ENCODE measurements at regions not wholly inside any gene's neighbourhood (a gene's known extent, or its start where the extent isn't known, plus 50 kb on each side); places are given as distances from the start of the nearest gene placed in this dataset.

DNA sequence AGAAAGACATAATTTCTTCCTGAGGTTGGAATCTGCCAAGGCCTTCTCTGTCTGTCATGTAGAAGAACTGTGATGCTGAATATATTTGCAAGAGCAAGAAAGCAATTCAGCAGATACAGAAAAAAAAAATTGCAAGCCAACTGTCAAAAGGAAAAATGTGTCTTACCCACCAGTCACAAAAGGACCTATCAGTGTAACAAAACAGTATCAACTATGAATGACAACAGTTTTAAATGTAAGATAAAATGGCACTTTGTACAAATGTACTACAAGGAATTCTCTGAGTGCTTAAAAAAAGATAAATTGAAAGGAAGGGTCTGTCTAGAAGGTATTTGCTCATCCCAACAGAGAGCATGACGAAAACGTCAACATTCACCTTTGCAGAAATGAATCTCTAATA, 185.3 kb upstream of the TFAP2D start:
- POLR2A ChIA-PET, result no interaction called here
- Histone ChIP-seq H3K27ac (ENCODE audit: low read depth, low read length) (no peak overlapping the region), H3K4me3 (ENCODE audit: low read depth, low read length) (no peak overlapping the region), H3K27me3 (ENCODE audit: control insufficient read depth, insufficient read depth, low read length) (no peaks in the 10 kb centered on the region), H3K9me3 (ENCODE audit: control insufficient read depth, insufficient read depth, low read length) (no peaks in the 10 kb centered on the region)
- TF ChIP-seq, protein P1, sequence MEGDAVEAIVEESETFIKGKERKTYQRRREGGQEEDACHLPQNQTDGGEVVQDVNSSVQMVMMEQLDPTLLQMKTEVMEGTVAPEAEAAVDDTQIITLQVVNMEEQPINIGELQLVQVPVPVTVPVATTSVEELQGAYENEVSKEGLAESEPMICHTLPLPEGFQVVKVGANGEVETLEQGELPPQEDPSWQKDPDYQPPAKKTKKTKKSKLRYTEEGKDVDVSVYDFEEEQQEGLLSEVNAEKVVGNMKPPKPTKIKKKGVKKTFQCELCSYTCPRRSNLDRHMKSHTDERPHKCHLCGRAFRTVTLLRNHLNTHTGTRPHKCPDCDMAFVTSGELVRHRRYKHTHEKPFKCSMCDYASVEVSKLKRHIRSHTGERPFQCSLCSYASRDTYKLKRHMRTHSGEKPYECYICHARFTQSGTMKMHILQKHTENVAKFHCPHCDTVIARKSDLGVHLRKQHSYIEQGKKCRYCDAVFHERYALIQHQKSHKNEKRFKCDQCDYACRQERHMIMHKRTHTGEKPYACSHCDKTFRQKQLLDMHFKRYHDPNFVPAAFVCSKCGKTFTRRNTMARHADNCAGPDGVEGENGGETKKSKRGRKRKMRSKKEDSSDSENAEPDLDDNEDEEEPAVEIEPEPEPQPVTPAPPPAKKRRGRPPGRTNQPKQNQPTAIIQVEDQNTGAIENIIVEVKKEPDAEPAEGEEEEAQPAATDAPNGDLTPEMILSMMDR (IDR thresholded peaks at IDR 0.05; ENCODE audit: low read depth, low read length), result no peak
- no peak for DNase-seq (ENCODE audit: low read depth, low spot score)
- CTCF ChIA-PET, result no interaction called here

DNA sequence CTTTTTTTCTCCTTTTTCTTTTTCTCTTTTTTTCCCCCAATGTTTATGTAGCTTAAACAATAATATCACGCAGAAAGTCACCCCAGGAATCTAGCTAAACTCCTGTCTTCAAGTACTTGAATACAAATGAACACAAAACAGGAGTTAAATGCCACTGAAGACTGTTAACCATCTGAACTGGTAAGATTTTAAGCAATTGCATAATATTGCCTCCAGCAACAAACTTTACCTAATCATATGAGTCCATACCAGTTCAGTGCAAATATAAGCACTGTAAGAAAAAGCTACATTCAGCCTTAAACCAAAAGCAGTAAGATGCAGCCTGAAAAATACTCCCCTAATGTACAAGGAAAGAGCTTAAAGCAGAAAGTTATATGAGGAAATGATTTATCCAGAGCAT, 173.9 kb upstream of the TFAP2D start:
- ChIA-PET CTCF (no interaction called here), POLR2A (no interaction called here)
- Histone ChIP-seq H3K27me3 (ENCODE audit: control insufficient read depth, insufficient read depth, low read length) (no peaks in the 10 kb centered on the region), H3K4me3 (ENCODE audit: low read depth, low read length) (no peak overlapping the region), H3K27ac (ENCODE audit: low read depth, low read length) (no peak overlapping the region), H3K9me3 (ENCODE audit: control insufficient read depth, insufficient read depth, low read length) (no peaks in the 10 kb centered on the region)
- TF ChIP-seq, protein P1 (IDR thresholded peaks at IDR 0.05; ENCODE audit: low read depth, low read length), result no peak
- no peak for DNase-seq (ENCODE audit: low read depth, low spot score)

DNA sequence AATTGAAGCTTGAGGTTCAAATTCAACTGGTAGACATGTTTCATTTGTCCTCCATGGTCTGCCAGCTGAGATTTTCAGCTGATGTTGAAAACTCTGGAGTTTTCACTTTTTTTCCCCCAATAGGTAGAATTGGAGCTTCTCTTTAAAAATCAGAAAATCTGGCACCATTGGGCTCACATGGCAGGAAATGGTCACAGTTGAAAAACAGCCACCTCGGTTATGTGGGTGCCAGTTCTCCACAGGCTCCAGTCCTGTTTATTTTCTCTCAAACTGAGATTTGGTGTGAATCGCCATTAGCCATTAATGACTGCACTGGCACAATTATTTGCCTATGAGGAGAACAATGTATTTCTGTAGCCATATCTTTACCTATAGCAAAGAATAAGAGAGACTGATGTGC, 171.4 kb upstream of the TFAP2D start:
- no peak overlapping the region for H3K27ac ChIP-seq (ENCODE audit: low read depth, low read length)
- ChIA-PET CTCF (no interaction called here), POLR2A (no interaction called here)
- no peak overlapping the region for H3K4me3 ChIP-seq (ENCODE audit: low read depth, low read length)
- no peaks in the 10 kb centered on the region for H3K9me3 ChIP-seq (ENCODE audit: control insufficient read depth, insufficient read depth, low read length)
- TF ChIP-seq, protein P1 (IDR thresholded peaks at IDR 0.05; ENCODE audit: low read depth, low read length), result no peak
- DNase-seq (ENCODE audit: low read depth, low spot score), result no peak
- no peaks in the 10 kb centered on the region for H3K27me3 ChIP-seq (ENCODE audit: control insufficient read depth, insufficient read depth, low read length)

DNA sequence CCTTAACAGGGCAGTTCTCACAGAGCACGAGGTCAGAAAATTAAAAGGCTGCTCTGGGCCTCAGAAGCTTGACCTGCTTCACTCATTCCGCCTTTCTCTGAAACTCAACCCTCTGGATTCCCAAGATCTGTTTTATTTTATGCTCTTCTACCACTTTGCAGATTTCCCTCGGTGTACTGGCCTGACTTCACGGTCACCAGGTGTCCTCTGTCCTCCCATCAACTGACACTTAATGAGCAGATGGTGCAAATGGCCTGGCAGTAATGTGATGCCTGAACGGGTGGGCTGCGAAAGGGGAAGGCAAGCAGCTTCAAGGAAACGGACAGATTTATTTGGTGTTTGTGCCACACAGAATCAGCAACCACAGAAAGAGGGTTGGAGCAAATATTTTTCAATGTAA, 169.7 kb upstream of the TFAP2D start:
- Histone ChIP-seq H3K4me3 (ENCODE audit: low read depth, low read length) (no peak overlapping the region), H3K27me3 (ENCODE audit: control insufficient read depth, insufficient read depth, low read length) (no peaks in the 10 kb centered on the region), H3K9me3 (ENCODE audit: control insufficient read depth, insufficient read depth, low read length) (no peaks in the 10 kb centered on the region), H3K27ac (ENCODE audit: low read depth, low read length) (no peak overlapping the region)
- POLR2A ChIA-PET, result no interaction called here
- no peak for DNase-seq (ENCODE audit: low read depth, low spot score)
- CTCF ChIA-PET, result no interaction called here
- TF ChIP-seq, protein P1 (IDR thresholded peaks at IDR 0.05; ENCODE audit: low read depth, low read length), result no peak

DNA sequence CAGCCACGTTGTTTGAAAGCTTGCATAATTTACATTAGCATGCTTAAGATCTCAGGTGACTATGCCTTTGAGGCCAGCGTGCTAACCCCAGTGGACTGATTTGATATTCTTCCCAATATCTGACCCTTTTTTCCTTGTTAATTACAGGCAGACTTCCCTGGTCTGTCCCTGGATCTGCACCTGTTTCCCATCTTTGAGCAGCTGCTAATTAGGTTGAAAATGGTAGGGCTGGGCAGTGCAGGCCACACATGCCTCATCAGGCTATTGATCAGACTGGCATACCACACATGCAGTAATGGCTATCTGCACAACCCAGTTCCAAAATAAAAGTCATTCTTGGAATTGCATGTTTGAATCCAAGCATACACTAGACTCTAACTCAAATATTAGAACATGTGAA, 164.3 kb upstream of the TFAP2D start:
- no peaks in the 10 kb centered on the region for H3K27me3 ChIP-seq (ENCODE audit: control insufficient read depth, insufficient read depth, low read length)
- CTCF ChIA-PET, result no interaction called here
- no peak overlapping the region for H3K27ac ChIP-seq (ENCODE audit: low read depth, low read length)
- no peak overlapping the region for H3K4me3 ChIP-seq (ENCODE audit: low read depth, low read length)
- DNase-seq (ENCODE audit: low read depth, low spot score), result no peak
- POLR2A ChIA-PET, result no interaction called here
- H3K9me3 ChIP-seq (ENCODE audit: control insufficient read depth, insufficient read depth, low read length), result no peaks in the 10 kb centered on the region
- TF ChIP-seq, protein P1 (IDR thresholded peaks at IDR 0.05; ENCODE audit: low read depth, low read length), result no peak

All from AG04450 (cell line).